ENCODE measurements at regions not wholly inside any gene's neighbourhood (a gene's known extent, or its start where the extent isn't known, plus 50 kb on each side); places are given as distances from the start of the nearest gene placed in this dataset.

- no peak overlapping the region for H3K4ac ChIP-seq (ENCODE audit: low read depth, low read length)
- no peak overlapping the region for H3K23ac ChIP-seq (ENCODE audit: low read depth, low read length)
- dilution Hi-C loops (cut with HindIII; ENCODE audit: low sequenced_read_pairs, unreplicated experiment) = no loop called here
- no peaks in the 10 kb centered on the region for H3K9me1 ChIP-seq (ENCODE audit: insufficient read depth, low read length)
- H3K56ac ChIP-seq (ENCODE audit: extremely low read depth, insufficient read depth, low read length) = no peak overlapping the region
- no peak overlapping the region for H2AK9ac ChIP-seq (replicated peaks; ENCODE audit: low read depth, low read length, poor library complexity)
- H3K36me3 ChIP-seq (ENCODE audit: control insufficient read depth, insufficient read depth, low read length) = no peaks in the 10 kb centered on the region
- no TSS peak for BruUV-seq (replicated peaks)
- no peak for ATAC-seq (ENCODE audit: low read depth)
- H2AK5ac ChIP-seq (ENCODE audit: low read depth, low read length) = no peak overlapping the region
- no peak overlapping the region for H3K27ac ChIP-seq (ENCODE audit: insufficient read depth, low read length)
- no peaks in the 10 kb centered on the region for H3K4me1 ChIP-seq (ENCODE audit: control insufficient read depth, insufficient read depth, low read length)
- in situ Hi-C loops (cut with MboI; ENCODE audit: low sequenced_read_pairs) = no loop called here
- no peak overlapping the region for H2AFZ ChIP-seq (replicated peaks; ENCODE audit: low read length, poor library complexity)
- no peak overlapping the region for H4K91ac ChIP-seq (ENCODE audit: insufficient read depth, low read depth, low read length)
- no peak overlapping the region for H4K8ac ChIP-seq (ENCODE audit: low read depth in 2 of 2, low read length in 2 of 2)
- no peak overlapping the region for H3K14ac ChIP-seq (replicated peaks; ENCODE audit: low read depth, low read length)
- H4K5ac ChIP-seq (ENCODE audit: low read depth, low read length) = no peak overlapping the region
- no peak overlapping the region for H3K4me3 ChIP-seq (ENCODE audit: insufficient read depth, low read depth, low read length)
- intact Hi-C loops (cut with micrococcal nuclease) = no loop called here
- H4K20me1 ChIP-seq (ENCODE audit: insufficient read depth, low read length) = no peaks in the 10 kb centered on the region
- no peak overlapping the region for H3K9ac ChIP-seq (ENCODE audit: low read depth, low read length)
- H3K4me2 ChIP-seq (ENCODE audit: low read depth, low read length) = no peak overlapping the region
- H2BK5ac ChIP-seq (ENCODE audit: low read depth, low read length, poor library complexity, severe bottlenecking) = no peak overlapping the region
- H2BK20ac ChIP-seq (ENCODE audit: low read depth, low read length) = no peak overlapping the region
- H3K79me1 ChIP-seq (ENCODE audit: low read depth in 1 of 2, low read length in 2 of 2) = no peaks in the 10 kb centered on the region
- DNase-seq = no peak
- no peak overlapping the region for H3K18ac ChIP-seq (ENCODE audit: low read depth, low read length)
- TF ChIP-seq RAD21 (IDR thresholded peaks at IDR 0.05; ENCODE audit: low read length) (no peak), CHD1 (IDR thresholded peaks at IDR 0.05; ENCODE audit: low read depth, low read length) (no peak), BHLHE40 (IDR thresholded peaks at IDR 0.05; ENCODE audit: low read depth, low read length) (no peak)
- ChIA-PET CTCF (no interaction called here), POLR2A (ENCODE audit: unreplicated experiment) (no interaction called here)
- no peak overlapping the region for H2BK15ac ChIP-seq (ENCODE audit: low read depth, low read length)
- no CpG with 5 or more reads among the region's 7 CpGs for WGBS, 2 experiments (ENCODE audit: extremely low coverage in 2 of 2, insufficient read length in 1 of 2)
- no peaks in the 10 kb centered on the region for H3K27me3 ChIP-seq (ENCODE audit: control insufficient read depth, insufficient read depth, low read length)
- H2BK120ac ChIP-seq (ENCODE audit: low read depth, low read length) = no peak overlapping the region
- H3K9me3 ChIP-seq (ENCODE audit: control insufficient read depth, insufficient read depth, low read length) = peaks cover 11% of the 10 kb centered on the region
Observed at GRCh38 chr2:185044323-185044874, 446.1 kb downstream of the ZNF804A start.

Data from IMR-90 (cell line).